ENCODE measurements at regions not wholly inside any gene's neighbourhood (a gene's known extent, or its start where the extent isn't known, plus 50 kb on each side); places are given as distances from the start of the nearest gene placed in this dataset.

GRCh38 chr12:115260762-115261675, 577.0 kb upstream of the TBX3 start:
- no peak for DNase-seq (ENCODE audit: low spot score)

- DNase-seq (ENCODE audit: low spot score), result no peak
Observed at GRCh38 chr12:115259968-115260747, 576.2 kb upstream of the TBX3 start.

GRCh38 chr12:115257791-115258190, 573.8 kb upstream of the TBX3 start:
- DNase-seq (ENCODE audit: low spot score), result no peak

GRCh38 chr12:115255962-115256361, 572.0 kb upstream of the TBX3 start:
- no peak for DNase-seq (ENCODE audit: low spot score)

GRCh38 chr12:115255257-115255656, 571.3 kb upstream of the TBX3 start:
- no peak for DNase-seq (ENCODE audit: low spot score)

GRCh38 chr12:115253049-115253448, 569.1 kb upstream of the TBX3 start:
- DNase-seq (ENCODE audit: low spot score), result no peak

- DNase-seq (ENCODE audit: low spot score), result no peak
Observed at GRCh38 chr12:115251727-115252126, 567.8 kb upstream of the TBX3 start.

GRCh38 chr12:115249671-115250278, 565.8 kb upstream of the TBX3 start:
- DNase-seq (ENCODE audit: low spot score), result no peak

- DNase-seq (ENCODE audit: low spot score), result no peak
Observed at GRCh38 chr12:115245020-115245419, 561.0 kb upstream of the TBX3 start.

- DNase-seq (ENCODE audit: low spot score), result no peak
Observed at GRCh38 chr12:115243933-115244628, 560.1 kb upstream of the TBX3 start.

GRCh38 chr12:115240251-115240650, 556.3 kb upstream of the TBX3 start:
- no peak for DNase-seq (ENCODE audit: low spot score)

GRCh38 chr12:115235880-115236279, 551.9 kb upstream of the TBX3 start:
- no peak for DNase-seq (ENCODE audit: low spot score)

GRCh38 chr12:115233891-115234543, 550.0 kb upstream of the TBX3 start:
- DNase-seq (ENCODE audit: low spot score), result no peak

GRCh38 chr12:115232455-115233156, 548.6 kb upstream of the TBX3 start:
- DNase-seq (ENCODE audit: low spot score), result no peak

- no peak for DNase-seq (ENCODE audit: low spot score)
Observed at GRCh38 chr12:115230606-115231005, 546.6 kb upstream of the TBX3 start.

GRCh38 chr12:115229517-115229916, 545.5 kb upstream of the TBX3 start:
- DNase-seq (ENCODE audit: low spot score), result no peak

GRCh38 chr12:115228434-115228833, 544.5 kb upstream of the TBX3 start:
- DNase-seq (ENCODE audit: low spot score), result no peak

- DNase-seq (ENCODE audit: low spot score), result no peak
Observed at GRCh38 chr12:115227137-115227615, 543.2 kb upstream of the TBX3 start.

GRCh38 chr12:115225845-115226244, 541.9 kb upstream of the TBX3 start:
- DNase-seq (ENCODE audit: low spot score), result no peak

- DNase-seq (ENCODE audit: low spot score), result no peak
Observed at GRCh38 chr12:115223991-115224390, 540.0 kb upstream of the TBX3 start.

GRCh38 chr12:115223322-115223721, 539.3 kb upstream of the TBX3 start:
- no peak for DNase-seq (ENCODE audit: low spot score)

All from putamen (tissue), 1 donor.